HCT116 (cell line): ENCODE measurements at regions not wholly inside any gene's neighbourhood (a gene's known extent, or its start where the extent isn't known, plus 50 kb on each side); places are given as distances from the start of the nearest gene placed in this dataset.

Experiments used
- ATAC-seq: fragments of 200-7000 bp; cut with Tn5 transposase; 2 replicates; pipeline ENCODE4 v1.9.1; 2020; ENCODE audit warnings: mild to moderate bottlenecking, moderate library complexity
- BruUV-seq: library from RNA; stranded (reverse); fragments of 400-500 nt; replicated peaks from 2 replicates; lab custom pipeline; 2021; lab: Mats Ljungman, UMichigan
- CTCF ChIA-PET: fragments of 300-600 bp; sonication (Branson Sonifier 250); formaldehyde crosslinking; loops from one replicate; lab custom pipeline; 2021; ENCODE audit warnings: antibody characterized with exemption; lab: Charles Lee
- POLR2A ChIA-PET: fragments of 300-600, 350-600 bp; sonication (Branson Sonifier 250); formaldehyde crosslinking; loops from one replicate; lab custom pipeline; 2021; ENCODE audit warnings: antibody characterized with exemption; lab: Charles Lee
- RAD21 ChIA-PET, 2 experiments: fragments of 300-600 bp; sonication (Branson Sonifier 250); formaldehyde crosslinking; loops; one replicate each; lab custom pipeline; 2023; ENCODE audit warnings: low total read pairs in 2 of 2; ENCODE audit not compliant: uncharacterized antibody in 2 of 2, unreplicated experiment in 2 of 2, low non-redundant PET in 1 of 2; lab: Charles Lee
- DNase-seq: peaks from one replicate; pipeline ENCODE4 v3.0.0-alpha.2; 2010; ENCODE audit warnings: low read depth, low spot score
- H2AFZ ChIP-seq: fragments of 200-600 bp; shearing (Covaris generic), sonication (generic); 2 replicates; pipeline ENCODE4 v1.6.1; 2017; ENCODE audit warnings: low read depth, mixed run types, mixed read lengths, antibody characterized with exemption, low read length; ENCODE audit not compliant: poor library complexity, severe bottlenecking
- H3K27ac ChIP-seq: 2 replicates; pipeline ENCODE4 v1.5.1; 2012; ENCODE audit warnings: low read depth, low read length
- H3K27me3 ChIP-seq: fragments of 200-600 bp; sonication (generic); 2 replicates; pipeline ENCODE4 v1.6.1; 2016; ENCODE audit warnings: mixed run types, low read length, mixed read lengths; ENCODE audit not compliant: insufficient read depth
- H3K36me3 ChIP-seq, 2 experiments: fragments of 200-500 bp in 1 of 2; fragments of 200-600 bp in 1 of 2; sonication (Bioruptor generic) in 1 of 2; sonication (generic) in 1 of 2; 2 replicates each; pipeline versions ENCODE4 v1.5.1 to v1.6.1; 2014 to 2016; ENCODE audit warnings: low read length in 2 of 2, inconsistent platforms in 1 of 2, mixed read lengths in 1 of 2, mixed run types in 1 of 2; ENCODE audit not compliant: insufficient read depth in 2 of 2, control insufficient read depth in 1 of 2
- H3K4me1 ChIP-seq, 2 experiments: fragments of 200-600 bp in 1 of 2; sonication (generic) in 1 of 2; 2 replicates each; pipeline versions ENCODE4 v1.5.1 to v1.6.1; 2012 to 2017; ENCODE audit warnings: low read length in 2 of 2, inconsistent platforms in 1 of 2, mild to moderate bottlenecking in 1 of 2, mixed read lengths in 1 of 2, mixed run types in 1 of 2, moderate library complexity in 1 of 2; ENCODE audit not compliant: insufficient read depth in 2 of 2, control insufficient read depth in 1 of 2
- H3K4me2 ChIP-seq: fragments of 200-600 bp; sonication (generic); 2 replicates; pipeline ENCODE4 v1.6.1; 2017; ENCODE audit warnings: mixed run types, low read length, mixed read lengths
- H3K4me3 ChIP-seq, 2 experiments: fragments of 200-600 bp in 1 of 2; sonication (generic) in 1 of 2; replicated peaks in 1 of 2; 2 replicates each; pipeline ENCODE4 v1.5.1; 2011 to 2016; ENCODE audit warnings: low read length in 2 of 2, control low read depth in 1 of 2, low read depth in 1 of 2, mild to moderate bottlenecking in 1 of 2, mixed read lengths in 1 of 2, mixed run types in 1 of 2
- H3K79me2 ChIP-seq: fragments of 200-600 bp; sonication (generic); 2 replicates; pipeline ENCODE4 v1.6.1; 2017; ENCODE audit warnings: mild to moderate bottlenecking, mixed run types, low read length, moderate library complexity, mixed read lengths; ENCODE audit not compliant: insufficient read depth
- H3K9ac ChIP-seq: fragments of 200-600 bp; sonication (generic); 2 replicates; pipeline ENCODE4 v1.6.1; 2016; ENCODE audit warnings: low read length, mixed read lengths
- H3K9me2 ChIP-seq: fragments of 200-600 bp; sonication (generic), shearing (Covaris generic); 2 replicates; pipeline ENCODE4 v1.6.1; 2017; ENCODE audit warnings: mixed run types, mild to moderate bottlenecking, moderate library complexity; ENCODE audit not compliant: insufficient read depth
- H3K9me3 ChIP-seq, 2 experiments: fragments of 200-500 bp in 1 of 2; fragments of 200-600 bp in 1 of 2; sonication (Bioruptor generic) in 1 of 2; sonication (generic) in 1 of 2; 2 replicates each; pipeline ENCODE4 v1.6.1; 2014 to 2017; ENCODE audit warnings: low read length in 2 of 2, mixed read lengths in 2 of 2, inconsistent platforms in 1 of 2, low read depth in 1 of 2, mild to moderate bottlenecking in 1 of 2, mixed run types in 1 of 2, moderate library complexity in 1 of 2; ENCODE audit not compliant: control insufficient read depth in 1 of 2, insufficient read depth in 1 of 2
- H4K20me1 ChIP-seq: fragments of 200-600 bp; sonication (generic), shearing (Covaris generic); 2 replicates; pipeline ENCODE4 v1.6.1; 2017; ENCODE audit warnings: mixed run types, mild to moderate bottlenecking, moderate library complexity; ENCODE audit not compliant: insufficient read depth
- EZH2phosphoT487 ChIP-seq: fragments of 200-600 bp; IDR thresholded peaks from 2 replicates; pipeline ENCODE4 v1.6.1; 2018; ENCODE audit warnings: antibody characterized with exemption, borderline replicate concordance
- FOSL1 ChIP-seq: IDR thresholded peaks from 2 replicates; pipeline ENCODE4 v1.6.1; 2012; ENCODE audit warnings: low read depth
- POLR2A ChIP-seq: IDR thresholded peaks from 2 replicates; pipeline ENCODE4 v1.7.0; 2011; ENCODE audit warnings: borderline replicate concordance; ENCODE audit not compliant: insufficient read depth, insufficient read length; ENCODE audit errors: extremely low read depth
- intact Hi-C: fragments of 100-400 bp; cut with micrococcal nuclease; formaldehyde crosslinking; loops from 2 replicates; pipeline ENCODE4 v1.10.0; 2022
- TF ChIP-seq, protein P1 (sequence below): IDR thresholded peaks from 2 replicates; pipeline ENCODE4 v1.6.1; 2012; ENCODE audit warnings: low read depth
- TF ChIP-seq, protein P2 (sequence below): IDR thresholded peaks from 2 replicates; pipeline ENCODE4 v1.6.1; 2012
- TF ChIP-seq, protein P3 (sequence below), 3 experiments: fragments of 200-600 bp in 1 of 3; sonication (generic) in 1 of 3; IDR thresholded peaks in 2 of 3; conservative IDR thresholded peaks in 1 of 3; 2 replicates each; pipeline ENCODE4 v1.5.1; 2012 to 2017; ENCODE audit warnings: low read depth in 2 of 3, low read length in 2 of 3, antibody characterized with exemption in 1 of 3, borderline replicate concordance in 1 of 3, control low read depth in 1 of 3, mild to moderate bottlenecking in 1 of 3, mixed read lengths in 1 of 3, mixed run types in 1 of 3, moderate library complexity in 1 of 3; ENCODE audit not compliant: insufficient read depth in 1 of 3

DNA sequence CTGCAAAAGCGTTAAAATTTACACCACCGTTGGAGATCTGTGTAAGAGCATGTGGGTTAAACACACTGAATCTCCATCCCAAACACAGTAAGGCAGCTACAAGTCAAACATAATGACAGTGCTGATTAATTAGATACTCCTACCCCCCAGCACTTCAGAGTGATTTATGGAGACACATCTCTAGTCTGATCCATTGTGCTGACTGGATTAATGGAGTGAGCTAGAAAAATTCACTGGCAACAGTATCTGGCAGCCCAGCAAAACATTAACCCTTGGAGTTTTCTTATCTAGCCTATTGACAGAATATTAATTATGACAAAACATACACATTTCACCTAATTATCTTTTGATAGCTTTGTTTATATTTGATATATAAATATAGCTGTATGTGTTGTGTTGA lies 188.6 kb upstream of the ISL1 start:
- DNase-seq: no peak
- POLR2A ChIA-PET: no interaction called here
- ATAC-seq: no peak
- Histone ChIP-seq H3K9me3 (no peaks in the 10 kb centered on the region; a peak in 2 of 4 replicates), H3K27me3 (no peaks in the 10 kb centered on the region), H3K4me3 (no peak overlapping the region), H4K20me1 (no peaks in the 10 kb centered on the region), H3K4me2 (no peak overlapping the region), H3K9ac (no peak overlapping the region), H3K9me2 (no peaks in the 10 kb centered on the region), H3K79me2 (no peaks in the 10 kb centered on the region), H3K27ac (no peak overlapping the region), H2AFZ (no peak overlapping the region), H3K4me1 (no peaks in the 10 kb centered on the region), H3K36me3 (no peaks in the 10 kb centered on the region)
- RAD21 ChIA-PET: no interaction called here
- no TSS peak for BruUV-seq
- TF ChIP-seq POLR2A: no peak
- TF ChIP-seq, protein P1, sequence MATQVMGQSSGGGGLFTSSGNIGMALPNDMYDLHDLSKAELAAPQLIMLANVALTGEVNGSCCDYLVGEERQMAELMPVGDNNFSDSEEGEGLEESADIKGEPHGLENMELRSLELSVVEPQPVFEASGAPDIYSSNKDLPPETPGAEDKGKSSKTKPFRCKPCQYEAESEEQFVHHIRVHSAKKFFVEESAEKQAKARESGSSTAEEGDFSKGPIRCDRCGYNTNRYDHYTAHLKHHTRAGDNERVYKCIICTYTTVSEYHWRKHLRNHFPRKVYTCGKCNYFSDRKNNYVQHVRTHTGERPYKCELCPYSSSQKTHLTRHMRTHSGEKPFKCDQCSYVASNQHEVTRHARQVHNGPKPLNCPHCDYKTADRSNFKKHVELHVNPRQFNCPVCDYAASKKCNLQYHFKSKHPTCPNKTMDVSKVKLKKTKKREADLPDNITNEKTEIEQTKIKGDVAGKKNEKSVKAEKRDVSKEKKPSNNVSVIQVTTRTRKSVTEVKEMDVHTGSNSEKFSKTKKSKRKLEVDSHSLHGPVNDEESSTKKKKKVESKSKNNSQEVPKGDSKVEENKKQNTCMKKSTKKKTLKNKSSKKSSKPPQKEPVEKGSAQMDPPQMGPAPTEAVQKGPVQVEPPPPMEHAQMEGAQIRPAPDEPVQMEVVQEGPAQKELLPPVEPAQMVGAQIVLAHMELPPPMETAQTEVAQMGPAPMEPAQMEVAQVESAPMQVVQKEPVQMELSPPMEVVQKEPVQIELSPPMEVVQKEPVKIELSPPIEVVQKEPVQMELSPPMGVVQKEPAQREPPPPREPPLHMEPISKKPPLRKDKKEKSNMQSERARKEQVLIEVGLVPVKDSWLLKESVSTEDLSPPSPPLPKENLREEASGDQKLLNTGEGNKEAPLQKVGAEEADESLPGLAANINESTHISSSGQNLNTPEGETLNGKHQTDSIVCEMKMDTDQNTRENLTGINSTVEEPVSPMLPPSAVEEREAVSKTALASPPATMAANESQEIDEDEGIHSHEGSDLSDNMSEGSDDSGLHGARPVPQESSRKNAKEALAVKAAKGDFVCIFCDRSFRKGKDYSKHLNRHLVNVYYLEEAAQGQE: no peak
- TF ChIP-seq FOSL1: no peak
- TF ChIP-seq, protein P2, sequence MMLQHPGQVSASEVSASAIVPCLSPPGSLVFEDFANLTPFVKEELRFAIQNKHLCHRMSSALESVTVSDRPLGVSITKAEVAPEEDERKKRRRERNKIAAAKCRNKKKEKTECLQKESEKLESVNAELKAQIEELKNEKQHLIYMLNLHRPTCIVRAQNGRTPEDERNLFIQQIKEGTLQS: no peak
- TF ChIP-seq EZH2phosphoT487: no peak
- TF ChIP-seq, protein P3, sequence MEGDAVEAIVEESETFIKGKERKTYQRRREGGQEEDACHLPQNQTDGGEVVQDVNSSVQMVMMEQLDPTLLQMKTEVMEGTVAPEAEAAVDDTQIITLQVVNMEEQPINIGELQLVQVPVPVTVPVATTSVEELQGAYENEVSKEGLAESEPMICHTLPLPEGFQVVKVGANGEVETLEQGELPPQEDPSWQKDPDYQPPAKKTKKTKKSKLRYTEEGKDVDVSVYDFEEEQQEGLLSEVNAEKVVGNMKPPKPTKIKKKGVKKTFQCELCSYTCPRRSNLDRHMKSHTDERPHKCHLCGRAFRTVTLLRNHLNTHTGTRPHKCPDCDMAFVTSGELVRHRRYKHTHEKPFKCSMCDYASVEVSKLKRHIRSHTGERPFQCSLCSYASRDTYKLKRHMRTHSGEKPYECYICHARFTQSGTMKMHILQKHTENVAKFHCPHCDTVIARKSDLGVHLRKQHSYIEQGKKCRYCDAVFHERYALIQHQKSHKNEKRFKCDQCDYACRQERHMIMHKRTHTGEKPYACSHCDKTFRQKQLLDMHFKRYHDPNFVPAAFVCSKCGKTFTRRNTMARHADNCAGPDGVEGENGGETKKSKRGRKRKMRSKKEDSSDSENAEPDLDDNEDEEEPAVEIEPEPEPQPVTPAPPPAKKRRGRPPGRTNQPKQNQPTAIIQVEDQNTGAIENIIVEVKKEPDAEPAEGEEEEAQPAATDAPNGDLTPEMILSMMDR (IDR thresholded peaks at IDR 0.05 in 2 of 3, conservative IDR thresholded peaks at IDR 0.05 in 1 of 3; ENCODE audit: borderline replicate concordance in 1 of 3, insufficient read depth in 1 of 3, low read depth in 2 of 3, low read length in 2 of 3): no peak
- CTCF ChIA-PET: no interaction called here
- intact Hi-C loops: no loop called here
